IPS DF 4.7 (cell line): ENCODE measurements at regions not wholly inside any gene's neighbourhood (a gene's known extent, or its start where the extent isn't known, plus 50 kb on each side); places are given as distances from the start of the nearest gene placed in this dataset.

Source experiments
- DNase-seq: peaks from one replicate; pipeline ENCODE4 v3.0.0-alpha.2; 2013; ENCODE audit warnings: low spot score; ENCODE audit errors: extremely low read depth

GRCh38 chr4:149121023-149121404, 678.8 kb upstream of the NR3C2 start:
- no peak for DNase-seq

DNA sequence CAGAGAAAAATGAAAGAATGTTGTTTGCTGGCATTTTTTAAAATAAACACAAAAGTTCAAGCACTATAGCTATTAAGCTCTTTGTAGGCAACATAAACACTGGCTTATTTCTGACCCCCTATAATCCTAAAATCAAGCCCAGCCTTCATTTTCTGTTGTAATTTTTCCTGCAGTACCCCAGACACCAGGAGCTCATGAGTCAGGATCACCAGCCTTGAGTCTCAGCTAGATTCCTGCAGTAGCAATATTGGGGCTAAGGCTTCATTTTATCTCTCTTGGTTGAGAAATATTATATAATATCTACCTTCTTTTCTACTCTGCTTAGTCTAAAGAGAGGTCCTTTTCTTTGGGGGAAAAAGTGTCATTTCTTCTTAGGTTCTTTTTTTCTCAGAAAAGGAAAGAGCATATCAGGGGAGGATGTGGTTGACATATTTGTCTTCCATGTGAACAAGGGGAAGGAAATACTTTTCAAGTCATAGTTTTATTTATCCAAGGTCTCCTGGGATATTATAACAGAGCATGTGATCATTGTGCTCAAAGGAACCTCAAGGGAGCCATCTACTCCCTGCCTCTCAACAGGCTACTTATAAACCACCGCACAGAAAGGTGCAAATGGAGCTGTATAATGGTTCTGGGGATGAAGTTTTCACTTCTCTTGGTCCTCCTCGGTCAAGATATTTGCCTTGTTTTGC, 678.3 kb upstream of the NR3C2 start:
- DNase-seq = no peak

GRCh38 chr4:149116806-149117205, 674.6 kb upstream of the NR3C2 start:
- DNase-seq = no peak

DNA sequence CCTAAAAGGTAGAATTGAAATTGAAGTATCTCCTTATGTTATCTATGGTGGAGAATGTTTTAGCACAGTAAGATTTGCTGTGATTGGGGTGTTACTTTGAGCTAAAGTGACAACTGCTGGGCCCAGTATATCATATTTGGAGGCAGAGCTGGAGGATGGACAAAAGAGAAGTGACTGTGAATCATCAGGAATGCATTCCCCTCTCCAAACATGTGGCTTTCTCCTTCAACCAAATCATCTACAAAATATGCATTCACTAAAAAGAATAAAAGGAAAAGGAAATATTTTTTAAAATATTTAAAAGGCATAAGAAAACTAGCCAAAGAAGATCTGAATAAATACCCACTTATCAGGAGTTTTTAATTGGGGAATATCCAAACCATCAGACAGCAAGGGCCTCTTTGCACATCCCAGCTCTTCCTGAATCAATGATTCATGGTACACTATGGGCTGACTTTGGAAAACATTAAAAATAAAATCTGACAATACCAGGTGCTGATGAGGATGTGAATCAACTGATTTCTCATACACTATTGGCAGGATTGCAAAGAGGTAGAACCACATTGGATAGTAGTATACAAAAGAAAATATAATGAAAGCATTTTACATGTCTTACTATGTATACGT, 671.7 kb upstream of the NR3C2 start:
- no peak for DNase-seq

DNA sequence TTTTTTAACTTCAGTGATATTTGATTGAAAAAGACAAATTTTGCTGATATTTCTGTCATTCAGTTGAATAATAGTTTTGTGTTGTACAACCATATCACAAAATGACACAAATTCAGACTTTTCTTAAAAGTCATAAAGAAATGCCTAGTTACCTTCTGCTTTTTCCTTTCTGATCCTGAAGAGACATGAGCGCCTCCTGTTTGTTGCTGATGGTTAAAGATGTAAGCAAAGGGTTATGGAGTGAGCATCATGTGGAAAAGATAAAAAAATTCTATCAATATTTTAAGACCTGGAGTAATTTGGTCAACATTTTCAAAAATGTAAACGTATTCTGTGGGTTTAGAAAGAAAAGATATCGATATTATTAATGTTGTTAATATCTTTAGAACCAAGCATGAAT, 669.9 kb upstream of the NR3C2 start:
- DNase-seq = no peak

DNA sequence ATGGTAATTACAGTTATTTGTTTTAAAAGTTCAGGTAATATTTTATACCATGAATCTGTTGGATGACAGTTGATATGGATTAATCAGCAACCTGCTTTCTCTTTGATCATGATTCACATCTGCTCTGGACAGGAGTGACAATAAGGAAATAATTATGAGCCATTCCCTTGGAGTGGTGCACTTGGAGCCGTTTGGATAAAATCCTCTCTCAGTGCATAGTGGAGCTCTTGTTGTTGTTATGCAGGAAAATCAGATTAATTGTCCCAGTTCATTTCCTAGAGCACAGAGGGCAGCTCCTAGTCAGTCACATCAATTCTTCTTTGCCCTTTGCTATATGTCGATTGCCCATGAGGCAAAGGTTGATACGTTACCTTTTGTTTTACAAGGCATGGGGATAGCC, 668.3 kb upstream of the NR3C2 start:
- DNase-seq = no peak

DNA sequence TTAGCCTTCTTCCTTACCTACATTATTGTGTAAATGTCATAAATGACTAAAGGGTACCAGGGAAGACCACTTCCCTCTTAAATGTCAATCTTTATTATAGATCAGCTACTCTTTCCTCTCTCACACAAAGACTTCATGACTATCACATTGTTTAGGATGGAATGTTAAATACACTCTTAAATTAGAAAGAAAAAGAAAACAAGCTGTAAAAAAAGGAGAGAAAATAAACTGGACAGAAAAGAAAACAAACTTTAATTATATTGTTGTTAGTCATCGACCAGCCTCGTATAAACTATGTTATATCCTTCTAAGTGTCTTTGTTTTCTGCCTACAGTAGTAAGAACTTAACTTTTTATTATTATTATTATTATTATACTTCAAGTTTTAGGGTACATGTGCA, 666.4 kb upstream of the NR3C2 start:
- DNase-seq = no peak

GRCh38 chr4:149102765-149103164, 660.6 kb upstream of the NR3C2 start:
- DNase-seq = no peak

DNA sequence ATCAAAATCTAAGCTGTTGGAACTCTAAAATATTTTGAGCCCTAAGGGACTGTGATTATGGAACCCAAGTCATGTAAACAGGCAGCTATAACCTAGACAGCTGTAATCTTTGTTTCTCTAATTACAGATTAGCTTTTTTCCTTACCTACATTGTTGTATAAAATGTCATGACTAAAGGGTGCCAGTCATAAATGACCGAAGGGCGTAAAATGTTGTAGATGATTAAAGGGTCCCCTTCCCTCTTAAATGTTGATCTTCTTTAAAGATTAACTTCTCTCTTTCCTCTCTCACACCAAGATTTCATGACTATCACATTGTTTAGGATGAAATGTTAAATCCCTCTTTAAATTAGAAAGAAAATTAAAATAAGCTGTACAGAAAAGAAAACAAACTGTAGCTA, 659.4 kb upstream of the NR3C2 start:
- no peak for DNase-seq

- no peak for DNase-seq
Observed at GRCh38 chr4:149095811-149096210, 653.6 kb upstream of the NR3C2 start.

DNA sequence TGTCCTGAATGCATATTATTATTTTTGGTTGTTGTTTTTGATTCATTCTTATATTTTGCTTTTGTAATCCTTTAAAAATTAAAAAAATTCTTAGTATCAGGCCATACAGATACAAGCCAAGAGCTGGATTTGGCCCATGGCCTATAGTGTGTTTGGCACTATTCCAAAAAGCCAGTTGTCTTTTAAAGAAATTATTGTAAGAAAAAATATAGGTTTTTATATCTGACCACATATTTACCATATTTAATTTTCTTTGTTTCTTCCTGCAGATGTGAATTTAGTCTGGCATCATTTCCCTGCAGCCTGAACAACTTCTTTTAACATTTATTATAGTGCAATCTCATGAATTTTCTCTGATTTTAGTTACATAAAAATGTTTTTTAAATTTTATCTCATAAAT, 652.8 kb upstream of the NR3C2 start:
- no peak for DNase-seq

GRCh38 chr4:149084144-149084543, 641.9 kb upstream of the NR3C2 start:
- DNase-seq = no peak

DNA sequence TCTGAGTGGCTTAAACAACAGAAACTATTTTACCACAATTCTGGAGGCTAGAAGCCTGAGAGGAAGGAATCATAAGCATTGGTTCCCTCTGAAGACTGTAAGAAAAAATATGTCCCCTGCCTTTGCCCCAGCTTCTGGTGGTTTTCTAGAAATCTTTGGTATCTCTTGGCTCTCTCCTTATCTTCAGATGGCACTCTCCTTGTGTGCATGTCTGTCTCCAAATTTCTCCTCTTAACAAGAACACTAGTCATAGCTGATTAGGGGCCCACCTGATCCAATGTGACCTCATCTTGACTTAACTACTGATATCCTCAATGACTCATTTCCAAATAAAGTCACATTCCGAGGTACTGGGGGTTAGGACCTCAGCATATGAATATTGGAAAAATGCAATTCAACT, 635.0 kb upstream of the NR3C2 start:
- DNase-seq = no peak

GRCh38 chr4:149076401-149076800, 634.2 kb upstream of the NR3C2 start:
- DNase-seq = no peak

DNA sequence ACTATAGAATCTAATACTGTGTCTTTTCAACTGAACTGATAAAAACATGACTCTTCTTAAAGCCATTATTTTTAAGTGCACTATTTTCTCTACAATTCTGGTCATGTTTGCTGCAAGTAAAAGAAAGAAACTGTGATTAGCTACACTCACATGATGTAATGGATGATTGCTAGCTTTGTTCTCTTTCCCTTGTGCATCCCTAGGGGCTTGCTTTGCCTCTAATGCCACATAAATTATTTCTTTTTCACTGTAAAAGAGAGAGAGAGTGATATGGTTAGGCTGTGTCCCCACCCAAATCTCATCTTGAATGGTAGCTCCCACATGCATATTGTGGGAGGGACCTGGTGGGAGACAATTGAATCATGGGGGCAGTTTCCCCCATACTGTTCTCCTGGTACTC, 630.2 kb upstream of the NR3C2 start:
- no peak for DNase-seq

DNA sequence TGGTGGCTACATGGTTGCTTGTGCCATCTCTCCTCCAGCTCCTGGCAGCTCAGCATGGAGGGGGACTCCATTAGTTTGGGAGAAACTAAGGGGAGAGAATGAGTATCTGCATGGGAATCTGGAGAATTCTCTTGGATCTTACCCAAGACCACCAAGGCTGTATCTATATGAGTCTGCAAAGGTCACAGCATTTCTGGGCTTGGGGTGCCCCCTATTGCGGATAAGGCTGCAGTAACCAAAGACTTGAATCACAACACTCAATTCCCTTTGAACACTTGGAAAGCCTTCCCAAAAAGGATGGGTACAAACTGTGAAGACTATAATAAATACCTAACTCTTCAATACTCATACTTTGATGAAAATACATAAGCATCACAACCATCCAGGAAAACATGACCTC, 623.5 kb upstream of the NR3C2 start:
- no peak for DNase-seq

GRCh38 chr4:149062997-149063396, 620.8 kb upstream of the NR3C2 start:
- DNase-seq = no peak

DNA sequence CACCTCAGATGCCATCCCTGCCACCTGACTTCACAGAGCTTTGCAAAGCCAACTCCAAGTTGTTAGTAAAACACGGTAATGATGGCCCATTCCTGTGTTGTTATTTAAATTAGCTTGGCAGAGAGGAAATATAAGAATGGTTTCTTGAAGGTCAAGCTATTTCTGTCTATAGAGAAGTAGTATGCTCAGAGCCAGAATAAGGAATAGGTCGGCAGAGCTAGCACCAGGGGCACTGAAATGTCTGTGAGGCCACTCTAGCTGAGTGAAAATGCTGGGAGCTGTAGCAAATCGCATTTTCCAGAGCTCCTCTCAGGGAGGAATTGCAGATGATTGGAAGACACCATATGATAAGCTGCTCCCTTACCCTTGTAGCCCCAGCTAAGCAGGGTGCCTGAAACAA, 615.4 kb upstream of the NR3C2 start:
- no peak for DNase-seq

- no peak for DNase-seq
Observed at GRCh38 chr4:149056615-149057014, 614.4 kb upstream of the NR3C2 start.

DNA sequence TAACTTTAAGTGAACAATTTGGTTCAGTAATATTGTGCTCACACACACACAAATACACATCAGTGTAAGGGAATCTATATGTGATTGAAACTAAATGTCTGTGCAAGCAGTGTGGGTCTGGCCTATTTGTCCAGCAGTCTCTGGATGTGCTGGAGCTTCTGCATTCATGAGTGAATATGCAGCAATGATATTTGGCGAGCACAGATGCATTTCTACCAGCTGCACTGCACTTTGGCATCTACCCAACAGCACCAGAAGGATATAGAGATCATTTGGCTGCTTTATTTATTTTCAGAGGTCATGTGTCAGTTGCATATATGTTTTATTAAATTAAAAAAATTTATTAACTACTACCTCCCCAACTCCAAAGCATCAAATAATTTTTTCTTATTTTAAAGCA, 613.4 kb upstream of the NR3C2 start:
- DNase-seq = no peak

- no peak for DNase-seq
Observed at GRCh38 chr4:149050840-149051239, 608.6 kb upstream of the NR3C2 start.

DNA sequence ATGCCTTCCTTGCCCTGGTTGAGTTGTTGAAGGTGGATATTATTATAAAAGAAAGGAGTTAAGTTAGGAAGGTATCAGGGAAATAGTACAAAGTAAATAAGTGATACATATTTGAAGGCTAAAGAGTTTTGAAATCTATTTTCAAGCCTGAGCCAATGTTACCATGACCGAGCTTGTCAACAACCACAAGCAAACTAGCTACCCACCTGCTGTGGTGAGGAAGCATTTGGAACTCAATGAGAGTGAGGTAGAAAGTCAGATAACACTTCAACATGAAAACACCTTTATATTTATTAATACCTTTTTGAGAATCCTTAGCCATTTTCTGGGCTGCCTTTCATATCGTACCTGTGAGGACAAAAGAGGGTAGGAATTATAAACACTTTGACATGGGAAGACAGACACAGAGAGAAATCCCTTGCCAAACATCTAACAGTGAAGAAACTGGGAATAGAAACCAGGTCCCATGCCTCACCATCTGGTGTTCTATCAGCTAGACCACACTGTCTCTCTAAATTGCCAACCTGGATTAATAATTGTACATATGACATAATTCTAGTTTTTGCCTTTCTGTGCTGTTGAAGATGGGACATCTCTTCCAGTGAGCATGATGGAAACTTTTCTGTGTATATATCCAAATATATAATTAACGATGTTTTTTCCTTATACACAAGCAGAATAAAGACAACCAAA, 606.4 kb upstream of the NR3C2 start:
- DNase-seq = no peak

DNA sequence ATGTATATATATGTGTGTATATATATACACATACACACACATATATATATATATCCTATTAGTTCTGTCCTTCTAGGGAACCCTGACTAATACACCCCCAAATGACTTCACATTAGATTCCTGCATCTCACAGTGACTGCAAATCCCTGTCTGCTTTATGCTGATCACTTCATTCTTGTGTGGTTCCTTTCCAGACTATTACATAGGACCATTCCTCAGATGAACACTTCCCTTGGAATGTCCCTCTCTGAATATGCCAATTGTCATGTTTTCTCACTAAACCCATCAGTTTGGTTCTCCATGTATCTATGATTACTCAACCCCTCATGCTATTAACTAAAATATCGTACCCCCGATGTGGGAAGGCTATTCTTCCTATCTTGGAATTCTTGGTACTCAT, 605.2 kb upstream of the NR3C2 start:
- DNase-seq = no peak
